Hematopoietic multipotent progenitor cell (in vitro differentiated cells): ENCODE measurements at regions not wholly inside any gene's neighbourhood (a gene's known extent, or its start where the extent isn't known, plus 50 kb on each side); places are given as distances from the start of the nearest gene placed in this dataset.
"Not testable (repeated sequence)": the region's sequence is repeated elsewhere in the genome, so short reads cannot be mapped to it uniquely, and the experiment has no call there.

ENCODE experiments used
- DNase-seq, 3 donors: peaks; one replicate each; pipeline ENCODE4 v3.0.0-alpha.2; 2011 to 2015; ENCODE audit warnings: low read depth in 2 of 3, low spot score in 2 of 3

GRCh38 chr4:116346750-116347149 is 738.6 kb downstream of the TRAM1L1 start:
- DNase-seq = no peak

- DNase-seq = peak in 2 of 3 donors; percentile 21 to 57
Observed at GRCh38 chr4:116343809-116344208, 741.6 kb downstream of the TRAM1L1 start.

DNA sequence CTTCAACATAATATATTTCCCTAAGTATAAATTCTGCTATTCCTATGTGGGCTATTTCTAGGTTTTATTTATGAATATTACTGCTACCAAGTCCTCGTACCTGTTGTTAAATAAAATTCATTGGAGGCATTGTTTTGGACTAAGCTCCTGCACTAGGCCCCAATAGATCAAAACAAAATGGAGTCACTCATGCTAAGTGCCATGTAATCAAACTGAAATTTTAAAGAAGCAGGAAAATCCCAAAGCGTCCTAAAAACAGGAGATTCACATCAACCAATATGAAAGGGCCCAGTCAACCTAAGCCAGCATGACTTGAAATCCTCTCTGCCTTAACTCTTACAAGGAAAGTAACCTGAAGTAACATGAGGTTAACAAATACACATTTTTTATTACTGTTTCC is 743.2 kb downstream of the TRAM1L1 start:
- no peak for DNase-seq

DNA sequence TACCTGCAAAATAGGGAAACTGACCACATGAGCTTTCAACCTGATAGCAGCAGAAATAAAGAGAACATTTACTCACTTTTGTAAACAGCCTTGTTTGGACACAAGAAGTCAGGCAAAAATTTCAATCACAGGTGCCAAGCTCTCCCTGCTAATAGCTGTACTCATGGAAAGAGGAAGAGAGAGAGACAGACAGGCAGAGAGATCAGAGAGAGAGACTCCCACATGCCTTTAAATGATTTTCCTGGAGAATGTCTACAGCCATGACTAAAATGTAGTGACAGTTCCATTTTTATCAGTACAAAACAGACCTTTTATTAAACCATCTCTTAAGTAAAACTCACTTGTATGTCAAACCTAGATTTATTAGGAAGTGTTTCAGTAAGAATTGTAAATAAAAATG is 752.9 kb downstream of the TRAM1L1 start:
- no peak for DNase-seq

GRCh38 chr4:116328261-116328860 is 757.0 kb downstream of the TRAM1L1 start:
- peak in 1 of 3 donors; percentile 31 for DNase-seq

DNA sequence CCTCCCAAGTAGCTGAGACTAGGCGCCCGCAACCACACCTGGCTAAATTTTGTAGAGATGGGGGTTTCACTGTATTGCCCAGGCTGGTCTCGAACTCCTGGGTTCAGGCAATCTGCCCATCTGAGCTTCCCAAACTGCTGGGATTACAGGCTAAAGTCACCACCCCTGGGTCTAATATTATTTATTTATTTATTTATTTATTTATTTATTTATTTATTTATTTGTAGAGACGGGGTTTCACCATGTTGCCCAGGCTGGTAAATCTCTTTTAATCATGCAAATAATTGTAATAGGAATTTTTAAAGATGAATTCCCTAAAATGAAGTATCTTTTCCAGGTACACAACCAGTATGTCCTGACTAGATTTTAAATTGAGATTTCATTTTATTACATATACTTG is 761.8 kb downstream of the TRAM1L1 start:
- no peak for DNase-seq

- DNase-seq = no peak
Observed at GRCh38 chr4:116321471-116321870, 763.9 kb downstream of the TRAM1L1 start.

- no peak for DNase-seq
Observed at GRCh38 chr4:116320859-116321258, 764.5 kb downstream of the TRAM1L1 start.

GRCh38 chr4:116303736-116304188 is 781.6 kb downstream of the TRAM1L1 start:
- no peak for DNase-seq

- no peak for DNase-seq
Observed at GRCh38 chr4:116302990-116303735, 782.2 kb downstream of the TRAM1L1 start.

GRCh38 chr4:116275006-116275405 is 810.4 kb downstream of the TRAM1L1 start:
- DNase-seq = no peak

DNA sequence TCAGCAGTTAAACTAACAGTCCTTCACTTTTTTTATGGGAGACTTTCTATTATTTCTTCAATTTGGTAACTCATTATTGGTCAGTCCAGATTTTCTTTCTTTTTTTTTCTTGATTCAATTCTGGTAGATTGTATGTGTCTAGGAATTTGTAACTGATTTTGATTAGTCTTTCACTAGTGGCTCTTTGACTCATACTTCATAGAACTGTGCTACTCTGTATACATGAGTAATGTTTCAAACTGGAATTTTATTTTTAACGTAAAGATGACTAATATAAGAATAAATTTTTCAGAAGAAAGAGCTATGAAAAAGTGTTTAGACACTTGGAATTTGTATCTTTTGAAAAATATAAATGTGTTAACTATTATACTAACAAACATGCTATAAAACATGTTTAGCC is 813.0 kb downstream of the TRAM1L1 start:
- DNase-seq = no peak

GRCh38 chr4:116260931-116261330 is 824.4 kb downstream of the TRAM1L1 start:
- DNase-seq = peak in 2 of 3 donors; percentile 0 to 3

DNA sequence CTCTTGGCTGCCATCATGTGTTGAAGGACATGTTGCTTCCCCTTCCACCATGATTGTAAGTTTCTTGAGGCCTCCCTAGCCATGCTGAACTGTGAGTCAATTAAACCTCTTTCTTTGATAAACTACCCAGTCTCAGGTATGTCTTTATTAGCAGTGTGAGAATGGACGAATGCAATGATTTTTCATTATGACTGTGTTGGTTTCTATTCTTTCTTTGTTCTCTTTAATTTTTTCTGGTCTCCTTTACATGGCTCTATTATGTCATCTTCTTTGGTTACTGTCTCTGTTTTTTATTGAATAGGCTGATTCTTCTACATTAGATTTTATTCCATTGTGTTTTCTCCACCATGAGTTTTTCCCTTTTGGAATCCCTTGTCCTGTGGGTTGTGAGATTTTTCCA is 840.6 kb downstream of the TRAM1L1 start:
- no peak for DNase-seq

GRCh38 chr4:116243431-116243830 is 841.9 kb downstream of the TRAM1L1 start:
- no peak for DNase-seq

- no peak for DNase-seq
Observed at GRCh38 chr4:116233971-116234370, 851.4 kb downstream of the TRAM1L1 start.

DNA sequence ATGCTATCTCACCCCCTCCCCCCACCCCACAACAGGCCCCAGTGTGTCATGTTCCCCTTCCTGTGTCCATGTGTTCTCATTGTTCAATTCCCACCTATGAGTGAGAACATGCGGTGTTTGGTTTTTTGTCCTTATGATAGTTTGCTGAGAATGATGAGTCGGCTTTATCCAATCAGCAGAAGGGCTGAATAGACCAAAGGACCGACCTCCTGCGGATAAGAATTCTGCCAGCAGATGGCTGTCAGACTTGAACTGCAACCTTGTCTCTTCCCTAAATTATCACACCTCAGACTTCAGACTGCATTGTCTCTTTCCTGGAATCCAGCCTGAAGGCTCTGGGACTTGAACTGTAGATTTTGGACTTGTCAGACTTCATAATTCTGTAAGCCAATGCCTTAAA is 853.4 kb downstream of the TRAM1L1 start:
- DNase-seq = not testable (repeated sequence)

GRCh38 chr4:116229420-116229819 is 856.0 kb downstream of the TRAM1L1 start:
- no peak for DNase-seq

- no peak for DNase-seq
Observed at GRCh38 chr4:116223040-116223732, 862.2 kb downstream of the TRAM1L1 start.

GRCh38 chr4:116217781-116218180 is 867.6 kb downstream of the TRAM1L1 start:
- no peak for DNase-seq

GRCh38 chr4:116215622-116216021 is 869.8 kb downstream of the TRAM1L1 start:
- DNase-seq = no peak

- no peak for DNase-seq
Observed at GRCh38 chr4:116202524-116202923, 882.9 kb downstream of the TRAM1L1 start.
